GM21360 (cell line): ENCODE measurements at regions not wholly inside any gene's neighbourhood (a gene's known extent, or its start where the extent isn't known, plus 50 kb on each side); places are given as distances from the start of the nearest gene placed in this dataset.
"Not testable (repeated sequence)": the region's sequence is repeated elsewhere in the genome, so short reads cannot be mapped to it uniquely, and the experiment has no call there.

Experiments used
- ATAC-seq: cut with Tn5 transposase; IDR thresholded peaks from one replicate; pipeline ENCODE4 v1.9.1; 2021; ENCODE audit warnings: mild to moderate bottlenecking, moderate library complexity; ENCODE audit not compliant: unreplicated experiment

GRCh38 chr2:211205358-211205757 lies 649.0 kb downstream of the CPS1 start:
- ATAC-seq: no peak

GRCh38 chr2:211205836-211206235 lies 649.4 kb downstream of the CPS1 start:
- ATAC-seq: no peak

GRCh38 chr2:211216221-211216620 lies 659.8 kb downstream of the CPS1 start:
- no peak for ATAC-seq

- ATAC-seq: not testable (repeated sequence)
Observed at GRCh38 chr2:211219548-211219947, 663.1 kb downstream of the CPS1 start.

- no peak for ATAC-seq
Observed at GRCh38 chr2:211225784-211226183, 669.4 kb downstream of the CPS1 start.

- ATAC-seq: no peak
Observed at GRCh38 chr2:211228559-211228958, 672.2 kb downstream of the CPS1 start.

GRCh38 chr2:211237586-211238275 lies 681.3 kb downstream of the CPS1 start:
- ATAC-seq: no peak

- ATAC-seq: no peak
Observed at GRCh38 chr2:211241891-211242290, 685.5 kb downstream of the CPS1 start.

- no peak for ATAC-seq
Observed at GRCh38 chr2:211247751-211248150, 691.4 kb downstream of the CPS1 start.

- ATAC-seq: no peak
Observed at GRCh38 chr2:211248841-211249240, 692.4 kb downstream of the CPS1 start.

- ATAC-seq: no peak
Observed at GRCh38 chr2:211251016-211251415, 694.6 kb downstream of the CPS1 start.

GRCh38 chr2:211258646-211259335 lies 702.4 kb downstream of the CPS1 start:
- no peak for ATAC-seq

- no peak for ATAC-seq
Observed at GRCh38 chr2:211259831-211260476, 703.6 kb downstream of the CPS1 start.

GRCh38 chr2:211270257-211270656 lies 713.9 kb downstream of the CPS1 start:
- no peak for ATAC-seq

- no peak for ATAC-seq
Observed at GRCh38 chr2:211281430-211282073, 725.2 kb downstream of the CPS1 start.

GRCh38 chr2:211302676-211303075 lies 746.3 kb downstream of the CPS1 start:
- ATAC-seq: no peak

GRCh38 chr2:211306929-211307328 lies 750.5 kb downstream of the CPS1 start:
- no peak for ATAC-seq
